Panc1 (cell line): ENCODE measurements at regions not wholly inside any gene's neighbourhood (a gene's known extent, or its start where the extent isn't known, plus 50 kb on each side); places are given as distances from the start of the nearest gene placed in this dataset.

Experiments used
- ATAC-seq: fragments of 200-7000 bp; cut with Tn5 transposase; 2 replicates; pipeline ENCODE4 v1.9.1; 2020; ENCODE audit warnings: mild to moderate bottlenecking, moderate library complexity
- BruUV-seq: library from RNA; stranded (reverse); fragments of 400-500 nt; replicated peaks from 2 replicates; lab custom pipeline; 2021; lab: Mats Ljungman, UMichigan
- CTCF ChIA-PET: fragments of 300-600 bp; sonication (Branson Sonifier 250); formaldehyde crosslinking; loops from one replicate; lab custom pipeline; 2022; ENCODE audit warnings: antibody characterized with exemption; lab: Charles Lee
- POLR2A ChIA-PET: fragments of 300-600 bp; sonication (Branson Sonifier 250); formaldehyde crosslinking; loops from one replicate; lab custom pipeline; 2022; ENCODE audit warnings: antibody characterized with exemption; lab: Charles Lee
- DNase-seq: peaks from one replicate; pipeline ENCODE4 v3.0.0-alpha.2; 2010; ENCODE audit warnings: low read depth, low spot score
- H3K27ac ChIP-seq: 2 replicates; pipeline ENCODE4 v1.5.1; 2011; ENCODE audit warnings: mild to moderate bottlenecking, low read length, inconsistent platforms
- H3K27me3 ChIP-seq: fragments of 200-500 bp; sonication (Bioruptor generic); 2 replicates; pipeline ENCODE4 v1.6.0; 2014; ENCODE audit warnings: low read length, inconsistent platforms; ENCODE audit not compliant: control insufficient read depth, insufficient read depth
- H3K36me3 ChIP-seq: fragments of 200-500 bp; sonication (Bioruptor generic); 2 replicates; pipeline ENCODE4 v1.5.1; 2014; ENCODE audit warnings: inconsistent platforms, mild to moderate bottlenecking, low read length, moderate library complexity; ENCODE audit not compliant: control insufficient read depth, insufficient read depth
- H3K4me1 ChIP-seq: 2 replicates; pipeline ENCODE4 v1.5.1; 2011; ENCODE audit warnings: inconsistent platforms, mild to moderate bottlenecking, low read length, moderate library complexity; ENCODE audit not compliant: control insufficient read depth, insufficient read depth
- H3K4me3 ChIP-seq, 2 experiments: 2 replicates each; pipeline ENCODE4 v1.5.1; 2011 to 2012; ENCODE audit warnings: low read depth in 2 of 2, low read length in 2 of 2, mild to moderate bottlenecking in 2 of 2, inconsistent platforms in 1 of 2, moderate library complexity in 1 of 2
- H3K9me3 ChIP-seq: fragments of 200-500 bp; sonication (Bioruptor generic); 2 replicates; pipeline ENCODE4 v1.5.1; 2014; ENCODE audit warnings: low read depth, mild to moderate bottlenecking, inconsistent platforms, low read length, moderate library complexity; ENCODE audit not compliant: control insufficient read depth, insufficient read depth
- POLR2AphosphoS5 ChIP-seq: IDR thresholded peaks from 2 replicates; pipeline ENCODE4 v1.6.1; 2012; ENCODE audit warnings: mild to moderate bottlenecking, low read depth, low read length, moderate library complexity
- SIN3A ChIP-seq: IDR thresholded peaks from 2 replicates; pipeline ENCODE4 v1.6.1; 2012; ENCODE audit warnings: low read depth, mild to moderate bottlenecking, low read length, moderate library complexity, borderline replicate concordance; ENCODE audit not compliant: insufficient read depth
- TCF7L2 ChIP-seq: IDR thresholded peaks from 2 replicates; pipeline ENCODE4 v1.6.1; 2011; ENCODE audit warnings: mild to moderate bottlenecking, low read depth, low read length, inconsistent platforms
- in situ Hi-C: cut with HindIII; loops from 2 replicates; pipeline ENCODE4 v1.10.0; 2016; ENCODE audit warnings: low sequenced_read_pairs, low pct_unique_long_range_greater_than_20kb
- intact Hi-C: fragments of 100-400 bp; cut with micrococcal nuclease; formaldehyde crosslinking; loops from one replicate; pipeline ENCODE4 v1.10.0; 2022; ENCODE audit not compliant: unreplicated experiment
- TF ChIP-seq, protein P1 (sequence below): fragments of 450-650 bp; IDR thresholded peaks from 2 replicates; pipeline ENCODE4 v1.5.1; 2017; ENCODE audit warnings: mild to moderate bottlenecking
- TF ChIP-seq, protein P2 (sequence below), 2 experiments: IDR thresholded peaks; 2 replicates each; pipeline ENCODE4 v1.6.1; 2011 to 2012; ENCODE audit warnings: low read depth in 2 of 2, control low read depth in 1 of 2, low read length in 1 of 2, mild to moderate bottlenecking in 1 of 2, moderate library complexity in 1 of 2; ENCODE audit not compliant: insufficient read depth in 1 of 2

DNA sequence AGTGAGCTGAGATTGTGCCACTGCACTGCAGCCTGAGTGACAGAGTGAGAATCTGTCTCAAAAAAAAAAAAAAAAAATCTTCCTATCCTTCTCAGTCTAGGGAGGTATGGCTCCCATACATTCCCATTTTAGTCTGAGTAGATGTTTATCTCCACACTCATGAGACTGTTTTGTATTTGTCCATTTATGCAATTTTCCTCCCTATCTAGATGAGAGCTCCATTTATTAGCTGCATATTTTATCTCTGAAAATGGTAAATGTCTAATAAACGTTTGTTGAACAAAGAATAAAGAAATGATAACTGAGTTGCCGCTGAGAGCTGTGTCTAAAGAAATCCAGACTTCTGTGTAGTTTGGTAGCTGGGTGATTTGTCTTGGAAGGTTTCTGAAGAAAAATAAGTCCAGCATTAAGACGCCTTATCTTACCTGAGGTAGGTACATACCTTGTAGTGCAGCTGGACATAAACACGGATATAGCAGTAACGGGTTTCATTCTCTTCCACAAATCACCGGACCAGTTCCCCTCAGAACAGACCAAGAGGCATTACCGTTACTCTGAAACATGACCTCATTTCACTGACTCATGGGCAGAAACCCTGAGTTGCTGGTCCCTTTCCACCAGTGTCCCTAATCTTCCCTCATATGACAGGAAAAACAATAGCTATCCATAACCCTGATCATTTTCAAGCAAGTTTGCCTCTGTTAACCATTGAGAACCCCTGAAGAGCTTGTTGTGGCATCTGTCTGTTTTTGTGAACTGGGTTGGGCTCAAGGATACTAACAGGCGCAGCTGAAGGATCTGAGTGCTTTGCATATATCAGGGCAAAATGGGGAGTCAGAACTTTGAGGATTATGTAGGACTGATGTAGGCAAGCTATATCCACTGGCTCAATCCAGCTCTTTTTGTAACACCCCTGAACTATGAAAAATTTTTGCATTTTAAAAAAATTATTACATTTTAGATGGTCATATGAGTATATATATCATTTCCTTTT is 177.4 kb upstream of the XYLT1 start:
- POLR2A ChIA-PET: interaction anchor here (0.6 kb wide), 1 partner anchor 103 kb away, joined by 3 read pairs; no protein-coding TSS in a partner anchor
- in situ Hi-C loops: no loop called here

DNA sequence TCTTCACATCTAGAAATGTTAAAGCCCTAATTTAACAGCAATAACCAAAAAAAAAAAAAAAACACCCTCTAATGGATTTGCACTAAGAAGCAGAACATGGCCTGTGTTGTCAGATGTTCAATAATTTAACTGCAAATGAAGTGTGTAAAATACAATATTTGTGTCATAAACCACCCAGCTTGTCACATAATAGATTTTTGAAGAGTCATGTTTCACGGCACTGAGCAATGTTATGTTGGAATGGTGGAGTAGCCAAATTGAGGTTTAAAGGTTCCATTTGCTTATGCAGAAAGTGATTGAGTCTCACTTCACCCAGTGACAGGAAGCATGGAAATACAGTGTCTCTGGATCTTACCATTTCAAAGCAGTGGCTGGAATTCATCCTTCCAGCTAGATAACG is 173.2 kb upstream of the XYLT1 start:
- POLR2A ChIA-PET: no interaction called here
- Histone ChIP-seq H3K27me3 (0 out of 2 replicates have a peak, but pooled peaks cover 3% of the 10 kb centered on the region), H3K4me3 (no peak overlapping the region), H3K36me3 (no peaks in the 10 kb centered on the region), H3K4me1 (no peaks in the 10 kb centered on the region), H3K27ac (no peak overlapping the region), H3K9me3 (no peaks in the 10 kb centered on the region)
- TF ChIP-seq TCF7L2 (no peak), SIN3A (no peak)
- TF ChIP-seq, protein P1, sequence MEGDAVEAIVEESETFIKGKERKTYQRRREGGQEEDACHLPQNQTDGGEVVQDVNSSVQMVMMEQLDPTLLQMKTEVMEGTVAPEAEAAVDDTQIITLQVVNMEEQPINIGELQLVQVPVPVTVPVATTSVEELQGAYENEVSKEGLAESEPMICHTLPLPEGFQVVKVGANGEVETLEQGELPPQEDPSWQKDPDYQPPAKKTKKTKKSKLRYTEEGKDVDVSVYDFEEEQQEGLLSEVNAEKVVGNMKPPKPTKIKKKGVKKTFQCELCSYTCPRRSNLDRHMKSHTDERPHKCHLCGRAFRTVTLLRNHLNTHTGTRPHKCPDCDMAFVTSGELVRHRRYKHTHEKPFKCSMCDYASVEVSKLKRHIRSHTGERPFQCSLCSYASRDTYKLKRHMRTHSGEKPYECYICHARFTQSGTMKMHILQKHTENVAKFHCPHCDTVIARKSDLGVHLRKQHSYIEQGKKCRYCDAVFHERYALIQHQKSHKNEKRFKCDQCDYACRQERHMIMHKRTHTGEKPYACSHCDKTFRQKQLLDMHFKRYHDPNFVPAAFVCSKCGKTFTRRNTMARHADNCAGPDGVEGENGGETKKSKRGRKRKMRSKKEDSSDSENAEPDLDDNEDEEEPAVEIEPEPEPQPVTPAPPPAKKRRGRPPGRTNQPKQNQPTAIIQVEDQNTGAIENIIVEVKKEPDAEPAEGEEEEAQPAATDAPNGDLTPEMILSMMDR: no peak
- TF ChIP-seq, protein P2, sequence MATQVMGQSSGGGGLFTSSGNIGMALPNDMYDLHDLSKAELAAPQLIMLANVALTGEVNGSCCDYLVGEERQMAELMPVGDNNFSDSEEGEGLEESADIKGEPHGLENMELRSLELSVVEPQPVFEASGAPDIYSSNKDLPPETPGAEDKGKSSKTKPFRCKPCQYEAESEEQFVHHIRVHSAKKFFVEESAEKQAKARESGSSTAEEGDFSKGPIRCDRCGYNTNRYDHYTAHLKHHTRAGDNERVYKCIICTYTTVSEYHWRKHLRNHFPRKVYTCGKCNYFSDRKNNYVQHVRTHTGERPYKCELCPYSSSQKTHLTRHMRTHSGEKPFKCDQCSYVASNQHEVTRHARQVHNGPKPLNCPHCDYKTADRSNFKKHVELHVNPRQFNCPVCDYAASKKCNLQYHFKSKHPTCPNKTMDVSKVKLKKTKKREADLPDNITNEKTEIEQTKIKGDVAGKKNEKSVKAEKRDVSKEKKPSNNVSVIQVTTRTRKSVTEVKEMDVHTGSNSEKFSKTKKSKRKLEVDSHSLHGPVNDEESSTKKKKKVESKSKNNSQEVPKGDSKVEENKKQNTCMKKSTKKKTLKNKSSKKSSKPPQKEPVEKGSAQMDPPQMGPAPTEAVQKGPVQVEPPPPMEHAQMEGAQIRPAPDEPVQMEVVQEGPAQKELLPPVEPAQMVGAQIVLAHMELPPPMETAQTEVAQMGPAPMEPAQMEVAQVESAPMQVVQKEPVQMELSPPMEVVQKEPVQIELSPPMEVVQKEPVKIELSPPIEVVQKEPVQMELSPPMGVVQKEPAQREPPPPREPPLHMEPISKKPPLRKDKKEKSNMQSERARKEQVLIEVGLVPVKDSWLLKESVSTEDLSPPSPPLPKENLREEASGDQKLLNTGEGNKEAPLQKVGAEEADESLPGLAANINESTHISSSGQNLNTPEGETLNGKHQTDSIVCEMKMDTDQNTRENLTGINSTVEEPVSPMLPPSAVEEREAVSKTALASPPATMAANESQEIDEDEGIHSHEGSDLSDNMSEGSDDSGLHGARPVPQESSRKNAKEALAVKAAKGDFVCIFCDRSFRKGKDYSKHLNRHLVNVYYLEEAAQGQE (IDR thresholded peaks at IDR 0.05; ENCODE audit: insufficient read depth in 1 of 2, low read depth in 2 of 2, low read length in 1 of 2): no peak
- DNase-seq (no peak), ATAC-seq (no peak)
- CTCF ChIA-PET: no interaction called here
- in situ Hi-C loops: no loop called here
- intact Hi-C loops: no loop called here
- BruUV-seq: no TSS peak

More for the DNA sequence above, 177.4 kb upstream of the XYLT1 start:
- no TSS peak for BruUV-seq
- Histone ChIP-seq H3K4me3 (no peak overlapping the region), H3K36me3 (no peaks in the 10 kb centered on the region), H3K9me3 (no peaks in the 10 kb centered on the region), H3K27me3 (peaks cover 13% of the 10 kb centered on the region; the same call in 1 of the 2 replicates), H3K27ac (no peak overlapping the region), H3K4me1 (no peaks in the 10 kb centered on the region)
- TF ChIP-seq TCF7L2 (no peak), SIN3A (no peak), POLR2AphosphoS5 (no peak)
- TF ChIP-seq, protein P1: no peak
- TF ChIP-seq, protein P2 (IDR thresholded peaks at IDR 0.05; ENCODE audit: insufficient read depth in 1 of 2, low read depth in 2 of 2, low read length in 1 of 2): no peak
- DNase-seq (no peak), ATAC-seq (no peak)
- CTCF ChIA-PET: interaction anchor here (0.7 kb wide), 1 partner anchor 524 kb away, joined by 3 read pairs; no protein-coding TSS in a partner anchor
- intact Hi-C loops: no loop called here
